ENCODE measurements at regions not wholly inside any gene's neighbourhood (a gene's known extent, or its start where the extent isn't known, plus 50 kb on each side); places are given as distances from the start of the nearest gene placed in this dataset.
A peak's percentile ranks its signal among the peaks of the same experiment; 100 is the strongest.

- ATAC-seq (ENCODE audit: insufficient read depth, low FRiP score): no peak
- no peaks in the 10 kb centered on the region for H3K27me3 ChIP-seq (ENCODE audit: control insufficient read depth in 3 of 3, insufficient read depth in 3 of 3, low read length in 2 of 3)
- no peak overlapping the region for H3K4me3 ChIP-seq
- no peaks in the 10 kb centered on the region for H3K36me3 ChIP-seq (ENCODE audit: control insufficient read depth in 4 of 4, insufficient read depth in 4 of 4, low read length in 4 of 4)
- H3K27ac ChIP-seq (ENCODE audit: low read depth in 1 of 2, low read length in 1 of 2): no peak overlapping the region
- no peak overlapping the region for H3K9ac ChIP-seq (ENCODE audit: insufficient read depth in 1 of 2, low read length in 2 of 2)
- WGBS, 2 donors: 67% methylated on average over 8 of the region's 8 CpGs
- TF ChIP-seq, protein P1, sequence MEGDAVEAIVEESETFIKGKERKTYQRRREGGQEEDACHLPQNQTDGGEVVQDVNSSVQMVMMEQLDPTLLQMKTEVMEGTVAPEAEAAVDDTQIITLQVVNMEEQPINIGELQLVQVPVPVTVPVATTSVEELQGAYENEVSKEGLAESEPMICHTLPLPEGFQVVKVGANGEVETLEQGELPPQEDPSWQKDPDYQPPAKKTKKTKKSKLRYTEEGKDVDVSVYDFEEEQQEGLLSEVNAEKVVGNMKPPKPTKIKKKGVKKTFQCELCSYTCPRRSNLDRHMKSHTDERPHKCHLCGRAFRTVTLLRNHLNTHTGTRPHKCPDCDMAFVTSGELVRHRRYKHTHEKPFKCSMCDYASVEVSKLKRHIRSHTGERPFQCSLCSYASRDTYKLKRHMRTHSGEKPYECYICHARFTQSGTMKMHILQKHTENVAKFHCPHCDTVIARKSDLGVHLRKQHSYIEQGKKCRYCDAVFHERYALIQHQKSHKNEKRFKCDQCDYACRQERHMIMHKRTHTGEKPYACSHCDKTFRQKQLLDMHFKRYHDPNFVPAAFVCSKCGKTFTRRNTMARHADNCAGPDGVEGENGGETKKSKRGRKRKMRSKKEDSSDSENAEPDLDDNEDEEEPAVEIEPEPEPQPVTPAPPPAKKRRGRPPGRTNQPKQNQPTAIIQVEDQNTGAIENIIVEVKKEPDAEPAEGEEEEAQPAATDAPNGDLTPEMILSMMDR (IDR thresholded peaks at IDR 0.05; ENCODE audit: control extremely low read depth, extremely low read depth): no peak
- no peak for DNase-seq
- peaks cover 0 to 2% (median 0%) of the 10 kb centered on the region in 5 donors for H3K4me1 ChIP-seq (ENCODE audit: control insufficient read depth in 5 of 5, insufficient read depth in 5 of 5, low read length in 5 of 5)
- H3K9me3 ChIP-seq (ENCODE audit: control insufficient read depth in 4 of 4, insufficient read depth in 3 of 4, low read length in 3 of 4): peaks cover 0 to 3% (median 0%) of the 10 kb centered on the region in 4 donors
These were observed 494.4 kb upstream of the PTPRD start for GRCh38 chr9:11107196-11107595.

DNA sequence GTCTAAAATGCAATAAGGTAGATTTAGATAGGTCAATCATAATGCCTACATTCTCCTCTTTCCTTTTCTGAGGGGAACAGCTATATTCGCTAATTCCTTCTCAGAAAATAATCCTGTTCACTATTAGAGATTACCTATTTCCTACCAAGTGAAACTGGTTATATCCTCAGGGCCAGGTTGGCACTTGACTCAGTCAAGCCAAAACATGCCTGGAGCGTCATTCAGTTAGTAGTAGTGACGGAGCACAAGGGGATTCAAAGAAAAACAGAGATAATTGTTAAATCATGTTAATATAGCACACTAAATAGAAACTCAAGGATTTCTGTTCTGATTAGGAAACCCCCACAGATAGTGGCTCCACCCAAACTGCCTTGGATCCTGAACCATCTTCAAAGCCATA, 515.4 kb upstream of the PTPRD start:
- H3K27me3 ChIP-seq (ENCODE audit: control insufficient read depth in 3 of 3, insufficient read depth in 3 of 3, low read length in 2 of 3): no peaks in the 10 kb centered on the region
- DNase-seq (no peak), ATAC-seq (ENCODE audit: insufficient read depth, low FRiP score) (no peak)
- TF ChIP-seq, protein P1 (IDR thresholded peaks at IDR 0.05; ENCODE audit: control extremely low read depth, extremely low read depth): no peak
- no peak overlapping the region for H3K27ac ChIP-seq (ENCODE audit: low read depth in 1 of 2, low read length in 1 of 2)
- H3K4me1 ChIP-seq (ENCODE audit: control insufficient read depth in 5 of 5, insufficient read depth in 5 of 5, low read length in 5 of 5): peaks cover 0 to 8% (median 0%) of the 10 kb centered on the region in 5 donors
- no peak overlapping the region for H3K4me3 ChIP-seq
- H3K9me3 ChIP-seq (ENCODE audit: control insufficient read depth in 4 of 4, insufficient read depth in 3 of 4, low read length in 3 of 4): no peaks in the 10 kb centered on the region
- no peaks in the 10 kb centered on the region for H3K36me3 ChIP-seq (ENCODE audit: control insufficient read depth in 4 of 4, insufficient read depth in 4 of 4, low read length in 4 of 4)
- no peak overlapping the region for H3K9ac ChIP-seq (ENCODE audit: insufficient read depth in 1 of 2, low read length in 2 of 2)
- WGBS, 2 donors: 89 to 92% methylated on average over 3 of the region's 3 CpGs

DNA sequence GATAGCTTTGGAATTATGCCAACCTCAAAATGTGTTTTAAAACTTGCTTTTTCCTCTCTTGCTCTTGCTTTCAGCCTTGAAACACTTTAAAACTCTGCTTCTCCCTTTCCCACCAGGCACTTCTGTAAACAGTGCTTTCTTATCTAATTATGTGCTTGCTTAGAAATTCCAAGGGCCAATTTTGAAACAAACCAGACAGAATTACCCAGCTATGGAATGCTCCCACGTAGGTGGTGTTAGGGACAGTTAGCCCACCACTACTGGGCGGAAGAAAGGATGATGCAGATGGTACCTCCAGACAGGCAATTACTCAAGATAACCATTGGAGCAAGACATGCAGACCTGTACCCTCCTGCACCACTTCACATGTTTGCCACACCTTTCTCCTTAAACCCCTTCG, 523.0 kb upstream of the PTPRD start:
- no peak for ATAC-seq (ENCODE audit: insufficient read depth, low FRiP score)
- Histone ChIP-seq H3K27ac (ENCODE audit: low read depth in 1 of 2, low read length in 1 of 2) (no peak overlapping the region), H3K27me3 (ENCODE audit: control insufficient read depth in 3 of 3, insufficient read depth in 3 of 3, low read length in 2 of 3) (no peaks in the 10 kb centered on the region), H3K9ac (ENCODE audit: insufficient read depth in 1 of 2, low read length in 2 of 2) (no peak overlapping the region), H3K9me3 (ENCODE audit: control insufficient read depth in 4 of 4, insufficient read depth in 3 of 4, low read length in 3 of 4) (no peaks in the 10 kb centered on the region), H3K36me3 (ENCODE audit: control insufficient read depth in 4 of 4, insufficient read depth in 4 of 4, low read length in 4 of 4) (no peaks in the 10 kb centered on the region), H3K4me3 (no peak overlapping the region), H3K4me1 (ENCODE audit: control insufficient read depth in 5 of 5, insufficient read depth in 5 of 5, low read length in 5 of 5) (peaks cover 0 to 13% (median 5%) of the 10 kb centered on the region in 5 donors)
- 49 to 68% methylated on average over 3 of the region's 3 CpGs for WGBS, 2 donors
- TF ChIP-seq, protein P1 (IDR thresholded peaks at IDR 0.05; ENCODE audit: control extremely low read depth, extremely low read depth): no peak
- peak in 2 of 3 donors; percentile 8 to 18 for DNase-seq

- TF ChIP-seq, protein P1 (IDR thresholded peaks at IDR 0.05; ENCODE audit: control extremely low read depth, extremely low read depth): no peak
- Histone ChIP-seq H3K4me1 (ENCODE audit: control insufficient read depth in 5 of 5, insufficient read depth in 5 of 5, low read length in 5 of 5) (no peaks in the 10 kb centered on the region), H3K9me3 (ENCODE audit: control insufficient read depth in 4 of 4, insufficient read depth in 3 of 4, low read length in 3 of 4) (no peaks in the 10 kb centered on the region), H3K36me3 (ENCODE audit: control insufficient read depth in 4 of 4, insufficient read depth in 4 of 4, low read length in 4 of 4) (no peaks in the 10 kb centered on the region), H3K4me3 (no peak overlapping the region), H3K27ac (ENCODE audit: low read depth in 1 of 2, low read length in 1 of 2) (no peak overlapping the region), H3K27me3 (ENCODE audit: control insufficient read depth in 3 of 3, insufficient read depth in 3 of 3, low read length in 2 of 3) (no peaks in the 10 kb centered on the region), H3K9ac (ENCODE audit: insufficient read depth in 1 of 2, low read length in 2 of 2) (no peak overlapping the region)
- 72 to 82% methylated on average over 3 of the region's 3 CpGs for WGBS, 2 donors
- DNase-seq: no peak
- no peak for ATAC-seq (ENCODE audit: insufficient read depth, low FRiP score)
These were observed 528.6 kb upstream of the PTPRD start for GRCh38 chr9:11141357-11141756.

Data from lung (tissue), 11 donors.